ENCODE measurements at regions not wholly inside any gene's neighbourhood (a gene's known extent, or its start where the extent isn't known, plus 50 kb on each side); places are given as distances from the start of the nearest gene placed in this dataset.
A peak's percentile ranks its signal among the peaks of the same experiment; 100 is the strongest.

- FAIRE-seq: no peak
- DNase-seq (ENCODE audit: low spot score): no peak
Observed at GRCh38 chr20:7078804-7079203, 311.3 kb downstream of the BMP2 start.

DNA sequence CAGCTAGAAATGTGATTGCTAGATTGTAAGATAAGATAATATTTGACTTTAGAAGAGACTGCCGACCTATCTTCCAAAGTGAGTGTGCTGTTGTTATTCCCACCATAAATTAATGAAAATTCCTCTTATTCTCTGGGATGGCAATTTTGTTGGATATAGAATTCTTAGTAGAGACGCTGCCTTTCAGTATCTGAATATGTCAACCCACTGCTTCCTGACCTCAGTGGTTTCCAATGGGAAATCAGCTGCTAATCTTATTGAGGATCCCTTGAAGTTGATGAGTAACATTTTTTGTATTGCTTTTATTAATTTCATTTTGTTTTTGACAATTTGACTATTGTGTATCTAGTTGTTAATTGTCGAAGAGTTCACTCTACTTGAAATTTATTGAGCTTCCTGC is 313.0 kb downstream of the BMP2 start:
- no peak for DNase-seq (ENCODE audit: low spot score)
- no peak for FAIRE-seq

DNA sequence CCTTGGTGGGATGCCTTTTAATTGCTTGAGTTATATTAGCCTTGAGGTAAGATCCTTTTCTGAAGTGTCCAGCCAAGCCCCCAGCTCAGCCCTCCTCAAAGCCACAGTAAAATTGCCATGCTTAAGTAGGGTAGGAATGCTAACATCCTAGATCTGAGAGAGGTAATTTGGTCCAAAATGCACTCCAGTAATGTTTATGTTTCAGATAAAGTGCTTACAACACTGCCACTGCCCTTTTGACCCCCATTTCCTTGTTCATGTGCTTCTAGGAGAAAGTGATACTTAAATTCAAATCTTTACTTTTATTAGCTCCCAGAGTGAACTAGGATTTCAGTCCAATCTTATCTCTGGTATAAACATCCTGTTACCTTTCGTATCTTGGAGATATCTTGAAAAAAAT is 318.0 kb downstream of the BMP2 start:
- DNase-seq (ENCODE audit: low spot score): no peak
- no peak for FAIRE-seq

- no peak for DNase-seq (ENCODE audit: low spot score)
- no peak for FAIRE-seq
Observed at GRCh38 chr20:7087803-7088202, 320.3 kb downstream of the BMP2 start.

- DNase-seq (ENCODE audit: low spot score): no peak
- FAIRE-seq: no peak
Observed at GRCh38 chr20:7090001-7090400, 322.5 kb downstream of the BMP2 start.

DNA sequence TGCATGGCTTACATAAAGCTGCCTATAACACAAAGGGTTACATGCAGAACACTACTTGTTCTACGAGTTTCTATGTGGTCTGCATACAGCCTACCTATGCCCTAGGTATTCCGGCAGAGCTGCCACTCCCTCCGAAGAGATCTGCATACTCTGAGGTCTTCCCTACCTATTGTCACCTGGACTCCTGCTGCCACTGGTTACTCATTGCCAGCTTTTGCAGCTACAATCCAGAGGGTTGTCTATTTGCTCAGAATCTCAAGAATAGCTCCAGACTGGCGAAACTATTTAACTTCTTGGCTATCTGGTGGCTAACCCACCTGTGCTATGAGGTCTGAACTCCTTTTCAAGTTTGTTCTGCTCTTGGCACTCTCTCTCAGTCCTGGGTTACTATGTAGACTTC is 323.3 kb downstream of the BMP2 start:
- DNase-seq (ENCODE audit: low spot score) (no peak), FAIRE-seq (no peak)

GRCh38 chr20:7091655-7092054 is 324.2 kb downstream of the BMP2 start:
- DNase-seq (ENCODE audit: low spot score) (no peak), FAIRE-seq (no peak)

DNA sequence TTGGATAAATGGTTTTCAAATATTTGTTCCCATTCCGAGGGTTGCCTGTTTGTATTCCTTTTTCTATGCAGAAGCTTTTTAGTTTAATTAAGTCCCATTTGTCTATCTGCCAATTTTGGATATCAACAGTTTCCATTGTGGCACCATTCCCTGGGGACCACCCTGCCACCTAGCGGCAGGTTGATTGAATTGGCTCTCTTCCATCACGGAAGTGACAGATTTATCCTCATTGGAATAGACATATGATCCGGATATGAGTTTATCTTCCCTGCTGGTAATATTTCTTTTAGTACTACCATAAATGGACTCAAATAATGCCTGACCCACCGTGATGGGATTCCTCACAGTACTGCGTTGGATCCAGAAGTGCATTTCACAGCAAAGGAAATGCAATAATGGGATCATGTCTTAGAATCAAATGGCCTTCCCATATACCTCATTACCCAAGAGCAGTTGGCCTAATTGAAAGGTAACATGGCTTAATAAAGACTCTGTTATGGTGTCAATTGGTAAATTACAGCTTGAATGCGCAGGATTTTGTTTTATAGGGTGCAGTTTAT is 327.0 kb downstream of the BMP2 start:
- no peak for FAIRE-seq
- DNase-seq (ENCODE audit: low spot score): peak; percentile 26

GRCh38 chr20:7106910-7107309 is 339.4 kb downstream of the BMP2 start:
- FAIRE-seq: no peak
- DNase-seq (ENCODE audit: low spot score): no peak

DNA sequence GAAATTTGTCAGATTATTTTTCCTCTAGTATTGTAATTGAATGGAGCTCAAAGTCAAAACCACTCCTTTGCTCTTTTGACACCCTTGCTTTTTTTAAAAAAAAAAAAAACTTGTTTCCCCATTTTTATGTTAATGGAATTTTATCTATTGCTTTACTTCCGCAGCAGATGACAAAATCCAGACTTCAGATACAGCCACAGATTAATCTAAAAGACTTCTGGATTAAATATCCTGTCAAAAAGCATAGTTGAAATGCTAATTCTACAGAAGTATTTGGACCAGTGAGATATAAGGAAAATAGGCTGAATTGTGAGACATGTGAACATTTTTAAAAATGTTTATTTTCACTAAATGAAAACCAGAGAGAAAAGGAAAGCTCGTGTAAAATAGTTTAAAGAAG is 341.4 kb downstream of the BMP2 start:
- no peak for FAIRE-seq
- no peak for DNase-seq (ENCODE audit: low spot score)

DNA sequence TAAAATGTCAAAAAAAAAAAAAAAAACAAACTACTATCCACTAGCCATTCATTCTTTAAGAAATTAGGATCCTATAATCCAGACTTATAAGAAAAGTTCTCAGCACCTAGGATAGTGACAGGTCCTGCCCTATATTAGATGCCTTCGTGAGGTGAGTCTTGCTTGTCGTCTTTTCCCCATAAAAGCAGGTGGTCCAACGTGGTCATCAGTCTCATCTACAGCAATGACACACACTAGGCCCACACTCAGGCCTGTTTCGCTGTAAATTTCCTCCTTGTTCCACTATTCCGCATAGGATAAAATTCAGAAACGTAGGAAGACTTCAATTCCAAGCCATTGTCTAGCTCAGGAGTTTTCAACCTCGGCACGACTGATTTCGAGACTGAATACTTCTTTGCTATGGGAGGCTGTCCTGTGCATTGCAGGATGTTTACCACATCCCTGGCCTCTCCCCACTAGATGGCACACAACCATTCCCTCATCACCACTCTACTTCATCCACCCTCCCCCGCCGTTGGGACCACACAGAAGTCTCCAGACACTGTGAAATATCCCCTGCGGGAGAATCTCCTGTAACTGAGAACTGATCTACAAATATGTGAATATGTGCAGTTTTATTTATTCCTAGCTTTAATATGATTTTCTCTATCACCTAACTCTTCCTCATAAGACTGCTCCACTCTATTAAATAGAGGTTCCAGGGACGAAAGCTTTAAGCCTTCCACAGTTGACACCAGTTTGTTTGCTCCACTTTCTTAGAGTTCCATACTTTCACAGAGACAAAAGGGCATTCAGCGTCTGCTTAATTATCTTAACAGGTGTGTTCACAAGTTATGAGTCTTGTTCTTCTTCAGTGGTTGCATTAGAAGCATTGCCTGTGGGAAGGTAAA is 346.3 kb downstream of the BMP2 start:
- DNase-seq (ENCODE audit: low spot score): peak; percentile 6
- no peak for FAIRE-seq

- DNase-seq (ENCODE audit: low spot score) (no peak), FAIRE-seq (no peak)
Observed at GRCh38 chr20:7123457-7123856, 356.0 kb downstream of the BMP2 start.

- no peak for FAIRE-seq
- DNase-seq (ENCODE audit: low spot score): no peak
Observed at GRCh38 chr20:7124120-7124519, 356.6 kb downstream of the BMP2 start.

DNA sequence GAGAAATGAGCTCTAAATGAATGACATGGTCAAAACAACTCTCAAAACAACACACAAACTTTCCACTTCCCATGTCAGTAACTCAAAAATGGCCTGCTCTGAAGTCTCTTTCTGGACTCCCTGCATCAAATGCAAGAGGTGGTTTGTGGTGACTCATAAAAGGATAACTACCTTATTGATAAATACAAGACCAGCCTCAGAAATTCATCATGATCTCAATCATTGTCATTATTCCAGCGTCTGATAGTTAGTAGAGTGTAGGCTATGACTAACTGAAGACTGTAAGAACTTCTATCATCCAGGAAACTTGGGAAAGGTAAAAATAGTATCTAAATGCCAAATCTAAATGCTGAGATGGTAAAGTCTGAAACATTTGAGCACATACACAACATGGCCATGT is 369.4 kb downstream of the BMP2 start:
- no peak for FAIRE-seq

DNA sequence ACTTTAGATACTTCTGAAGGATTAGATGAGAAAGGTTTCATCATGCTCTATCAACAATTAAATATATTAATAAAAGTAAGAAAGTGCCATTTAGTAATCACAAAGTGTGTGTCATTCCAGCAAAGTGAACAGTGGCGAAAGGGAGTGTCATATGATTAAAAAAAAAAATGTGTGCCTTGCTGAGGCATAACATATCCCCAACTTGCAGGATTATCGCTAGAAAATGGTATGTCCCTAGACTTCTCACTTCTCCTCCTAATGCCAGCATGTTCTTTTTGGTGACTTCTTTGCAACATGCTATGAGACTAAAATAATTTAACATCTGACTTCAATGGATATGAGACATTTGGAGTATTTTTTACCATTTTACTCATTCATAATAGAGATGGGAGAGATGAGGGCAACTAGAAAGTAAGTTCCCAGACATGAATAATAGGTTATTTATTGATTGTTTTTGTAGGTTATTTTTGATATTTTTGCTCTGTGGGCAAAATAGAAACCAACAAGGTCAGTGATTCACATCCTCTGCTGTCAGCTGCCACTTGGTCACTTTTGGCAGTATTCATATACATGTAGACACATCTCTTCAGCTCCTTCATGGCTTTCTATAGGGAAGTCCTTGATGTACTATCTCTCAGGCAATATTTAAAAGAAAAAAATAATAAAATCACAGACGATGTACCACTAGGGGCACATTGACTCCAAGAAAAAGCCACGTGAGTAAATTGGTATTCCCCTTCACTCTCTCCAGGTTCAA is 370.1 kb downstream of the BMP2 start:
- no peak for DNase-seq (ENCODE audit: low spot score)
- FAIRE-seq: no peak

More for the DNA sequence above, 369.4 kb downstream of the BMP2 start:
- DNase-seq (ENCODE audit: low spot score): no peak

GRCh38 chr20:7144464-7144863 is 377.0 kb downstream of the BMP2 start:
- DNase-seq (ENCODE audit: low spot score) (no peak), FAIRE-seq (no peak)

- DNase-seq (ENCODE audit: low spot score): no peak
- no peak for FAIRE-seq
Observed at GRCh38 chr20:7146552-7147219, 379.2 kb downstream of the BMP2 start.

GRCh38 chr20:7147220-7147601 is 379.7 kb downstream of the BMP2 start:
- FAIRE-seq (no peak), DNase-seq (ENCODE audit: low spot score) (no peak)

GRCh38 chr20:7151676-7152470 is 384.4 kb downstream of the BMP2 start:
- no peak for FAIRE-seq
- DNase-seq (ENCODE audit: low spot score): no peak

GRCh38 chr20:7155282-7155681 is 387.8 kb downstream of the BMP2 start:
- DNase-seq (ENCODE audit: low spot score): no peak
- FAIRE-seq: no peak

DNA sequence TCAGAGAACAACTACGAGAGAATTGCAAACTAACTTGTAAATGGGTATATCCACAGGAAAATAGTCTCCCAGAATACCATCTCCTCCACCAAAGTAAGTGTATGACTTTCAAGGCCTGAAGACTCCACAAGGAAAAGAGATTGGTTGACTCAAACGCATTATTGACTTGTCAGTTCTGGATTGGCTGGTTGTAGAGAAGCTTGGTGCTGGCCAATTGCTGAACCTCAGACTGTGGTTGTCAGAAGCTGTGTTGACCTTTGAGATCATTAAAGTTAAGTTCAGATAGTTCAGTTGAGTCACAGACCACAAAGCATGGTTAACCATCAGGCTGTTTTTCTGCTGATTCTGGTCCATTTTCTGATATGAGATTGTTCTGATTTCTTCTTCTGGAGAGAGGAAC is 388.3 kb downstream of the BMP2 start:
- FAIRE-seq (no peak), DNase-seq (ENCODE audit: low spot score) (no peak)

Data from RCC 7860 (cell line).